ENCODE measurements at regions not wholly inside any gene's neighbourhood (a gene's known extent, or its start where the extent isn't known, plus 50 kb on each side); places are given as distances from the start of the nearest gene placed in this dataset.

DNA sequence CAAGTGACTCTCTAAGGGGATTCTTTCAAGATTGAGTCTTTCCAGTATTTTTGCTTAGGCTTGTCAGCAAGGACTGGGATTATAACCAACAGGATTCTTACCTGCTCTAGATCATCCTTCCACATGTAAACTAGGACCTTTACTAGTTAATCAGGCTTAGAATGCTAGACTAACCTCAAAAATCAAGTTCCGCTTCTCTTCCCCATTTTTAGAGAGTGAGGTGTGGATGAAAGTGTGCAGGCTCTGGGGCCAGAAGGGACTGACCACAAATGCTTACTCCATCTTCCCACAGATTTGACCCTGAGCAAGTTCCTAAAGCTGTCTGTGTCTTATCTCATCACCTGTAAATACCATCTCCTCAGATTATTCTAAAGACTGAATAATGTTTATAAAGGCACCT is 89.5 kb upstream of the IL12A start:
- TF ChIP-seq ZNF747 (tag by site-specific recombination; IDR thresholded peaks at IDR 0.05) = no peak
- TF ChIP-seq ZNF175 (tag by site-specific recombination; IDR thresholded peaks at IDR 0.05) = no peak

Data from HEK293 (cell line).